ENCODE measurements at regions not wholly inside any gene's neighbourhood (a gene's known extent, or its start where the extent isn't known, plus 50 kb on each side); places are given as distances from the start of the nearest gene placed in this dataset.

- WGBS, 2 donors = 22 to 49% methylated on average over 1 of the region's 1 CpG
- Histone ChIP-seq H3K27me3 (no peaks in the 10 kb centered on the region), H3K4me1 (no peaks in the 10 kb centered on the region), H3K27ac (no peak overlapping the region), H3K36me3 (no peaks in the 10 kb centered on the region), H3K4me3 (no peak overlapping the region), H3K9me3 (no peaks in the 10 kb centered on the region)
- no peak for TF ChIP-seq POLR2A (IDR thresholded peaks at IDR 0.05)
- no peak for TF ChIP-seq CTCF (IDR thresholded peaks at IDR 0.05)
- no peak for TF ChIP-seq POLR2AphosphoS5 (IDR thresholded peaks at IDR 0.05)
- no peak for TF ChIP-seq EP300 (IDR thresholded peaks at IDR 0.05)
- intact Hi-C loops (cut with DNase I) = no loop called here
- no peak for DNase-seq
Measured at GRCh38 chr1:108028841-108029388, 63.9 kb upstream of the VAV3 start.

GRCh38 chr1:108027389-108027788, 62.4 kb upstream of the VAV3 start:
- no peaks in the 10 kb centered on the region for H3K27me3 ChIP-seq
- H3K27ac ChIP-seq = no peak overlapping the region
- TF ChIP-seq EP300 (IDR thresholded peaks at IDR 0.05) (no peak), POLR2AphosphoS5 (IDR thresholded peaks at IDR 0.05) (no peak), POLR2A (IDR thresholded peaks at IDR 0.05) (no peak), CTCF (IDR thresholded peaks at IDR 0.05) (no peak)
- DNase-seq = no peak
- H3K4me3 ChIP-seq = no peak overlapping the region
- WGBS, 2 donors = 15 to 38% methylated on average over 1 of the region's 1 CpG
- no peaks in the 10 kb centered on the region for H3K9me3 ChIP-seq
- no peaks in the 10 kb centered on the region for H3K36me3 ChIP-seq
- no peaks in the 10 kb centered on the region for H3K4me1 ChIP-seq
- intact Hi-C loops (cut with DNase I) = no loop called here

GRCh38 chr1:108017698-108018097, 52.7 kb upstream of the VAV3 start:
- WGBS, 2 donors = 54 to 76% methylated on average over 1 of the region's 1 CpG
- no peaks in the 10 kb centered on the region for H3K9me3 ChIP-seq
- intact Hi-C loops (cut with DNase I) = no loop called here
- no peaks in the 10 kb centered on the region for H3K4me1 ChIP-seq
- TF ChIP-seq EP300 (IDR thresholded peaks at IDR 0.05) (no peak), CTCF (IDR thresholded peaks at IDR 0.05) (no peak), POLR2AphosphoS5 (IDR thresholded peaks at IDR 0.05) (no peak), POLR2A (IDR thresholded peaks at IDR 0.05) (no peak)
- no peak overlapping the region for H3K27ac ChIP-seq
- H3K27me3 ChIP-seq = no peaks in the 10 kb centered on the region
- no peak for DNase-seq
- no peaks in the 10 kb centered on the region for H3K36me3 ChIP-seq
- no peak overlapping the region for H3K4me3 ChIP-seq

- Histone ChIP-seq H3K27me3 (no peaks in the 10 kb centered on the region), H3K36me3 (no peaks in the 10 kb centered on the region), H3K4me1 (no peaks in the 10 kb centered on the region), H3K9me3 (no peaks in the 10 kb centered on the region), H3K27ac (no peak overlapping the region), H3K4me3 (no peak overlapping the region)
- no peak for TF ChIP-seq POLR2AphosphoS5 (IDR thresholded peaks at IDR 0.05)
- TF ChIP-seq EP300 (IDR thresholded peaks at IDR 0.05) = no peak
- TF ChIP-seq POLR2A (IDR thresholded peaks at IDR 0.05) = no peak
- TF ChIP-seq CTCF (IDR thresholded peaks at IDR 0.05) = no peak
- DNase-seq = no peak
- 27 to 45% methylated on average over 4 of the region's 4 CpGs for WGBS, 2 donors
- intact Hi-C loops (cut with DNase I) = no loop called here
Measured at GRCh38 chr1:108016451-108016920, 51.5 kb upstream of the VAV3 start.
